ENCODE measurements at regions not wholly inside any gene's neighbourhood (a gene's known extent, or its start where the extent isn't known, plus 50 kb on each side); places are given as distances from the start of the nearest gene placed in this dataset.

DNA sequence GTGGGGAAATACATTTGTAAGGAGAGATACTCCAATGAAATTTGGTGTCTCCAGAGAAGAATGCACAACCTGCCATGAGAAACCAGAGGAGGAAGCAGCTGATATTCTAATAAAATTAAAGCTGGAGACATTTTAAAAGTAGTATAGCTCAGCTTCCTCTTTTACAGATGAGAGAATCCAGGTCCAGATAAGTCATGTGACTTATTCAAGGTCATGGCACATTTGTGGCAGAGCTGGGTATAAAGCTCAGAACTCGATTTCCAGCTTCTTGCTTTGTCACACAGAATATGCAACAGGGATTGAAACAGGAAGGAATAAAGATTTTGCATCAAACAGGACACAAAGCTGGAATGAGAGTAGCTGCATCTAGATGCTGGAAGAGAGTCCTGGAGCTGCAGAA lies 174.8 kb downstream of the EMP1 start:
- TF ChIP-seq, protein P1, sequence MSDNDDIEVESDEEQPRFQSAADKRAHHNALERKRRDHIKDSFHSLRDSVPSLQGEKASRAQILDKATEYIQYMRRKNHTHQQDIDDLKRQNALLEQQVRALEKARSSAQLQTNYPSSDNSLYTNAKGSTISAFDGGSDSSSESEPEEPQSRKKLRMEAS (IDR thresholded peaks at IDR 0.05), result no peak
- TF ChIP-seq CEBPB (IDR thresholded peaks at IDR 0.05; ENCODE audit: low read depth) (no peak), ZFX (IDR thresholded peaks at IDR 0.05) (no peak), EZH2phosphoT487 (IDR thresholded peaks at IDR 0.05; ENCODE audit: borderline replicate concordance) (no peak), RAD21 (IDR thresholded peaks at IDR 0.05; ENCODE audit: low read depth) (no peak), ELF1 (IDR thresholded peaks at IDR 0.05; ENCODE audit: borderline replicate concordance, low read depth) (no peak), FOSL1 (IDR thresholded peaks at IDR 0.05; ENCODE audit: low read depth) (no peak), JUND (IDR thresholded peaks at IDR 0.05) (no peak), SP1 (IDR thresholded peaks at IDR 0.05; ENCODE audit: low read depth) (no peak), TCF7L2 (IDR thresholded peaks at IDR 0.05; ENCODE audit: borderline replicate concordance, extremely low read depth, insufficient read depth, insufficient read length) (no peak), CBX3 (IDR thresholded peaks at IDR 0.05; ENCODE audit: low read depth) (no peak), SIN3A (IDR thresholded peaks at IDR 0.05; ENCODE audit: low read depth) (no peak), EGR1 (IDR thresholded peaks at IDR 0.05; ENCODE audit: low read depth) (no peak), YY1 (IDR thresholded peaks at IDR 0.05; ENCODE audit: extremely low read depth, insufficient replicate concordance, low read depth, low read length) (no peak), ZNF274 (IDR thresholded peaks at IDR 0.05; ENCODE audit: low read depth, low read length) (no peak), SRF (IDR thresholded peaks at IDR 0.05; ENCODE audit: low read depth) (no peak)
- TF ChIP-seq, protein P2, sequence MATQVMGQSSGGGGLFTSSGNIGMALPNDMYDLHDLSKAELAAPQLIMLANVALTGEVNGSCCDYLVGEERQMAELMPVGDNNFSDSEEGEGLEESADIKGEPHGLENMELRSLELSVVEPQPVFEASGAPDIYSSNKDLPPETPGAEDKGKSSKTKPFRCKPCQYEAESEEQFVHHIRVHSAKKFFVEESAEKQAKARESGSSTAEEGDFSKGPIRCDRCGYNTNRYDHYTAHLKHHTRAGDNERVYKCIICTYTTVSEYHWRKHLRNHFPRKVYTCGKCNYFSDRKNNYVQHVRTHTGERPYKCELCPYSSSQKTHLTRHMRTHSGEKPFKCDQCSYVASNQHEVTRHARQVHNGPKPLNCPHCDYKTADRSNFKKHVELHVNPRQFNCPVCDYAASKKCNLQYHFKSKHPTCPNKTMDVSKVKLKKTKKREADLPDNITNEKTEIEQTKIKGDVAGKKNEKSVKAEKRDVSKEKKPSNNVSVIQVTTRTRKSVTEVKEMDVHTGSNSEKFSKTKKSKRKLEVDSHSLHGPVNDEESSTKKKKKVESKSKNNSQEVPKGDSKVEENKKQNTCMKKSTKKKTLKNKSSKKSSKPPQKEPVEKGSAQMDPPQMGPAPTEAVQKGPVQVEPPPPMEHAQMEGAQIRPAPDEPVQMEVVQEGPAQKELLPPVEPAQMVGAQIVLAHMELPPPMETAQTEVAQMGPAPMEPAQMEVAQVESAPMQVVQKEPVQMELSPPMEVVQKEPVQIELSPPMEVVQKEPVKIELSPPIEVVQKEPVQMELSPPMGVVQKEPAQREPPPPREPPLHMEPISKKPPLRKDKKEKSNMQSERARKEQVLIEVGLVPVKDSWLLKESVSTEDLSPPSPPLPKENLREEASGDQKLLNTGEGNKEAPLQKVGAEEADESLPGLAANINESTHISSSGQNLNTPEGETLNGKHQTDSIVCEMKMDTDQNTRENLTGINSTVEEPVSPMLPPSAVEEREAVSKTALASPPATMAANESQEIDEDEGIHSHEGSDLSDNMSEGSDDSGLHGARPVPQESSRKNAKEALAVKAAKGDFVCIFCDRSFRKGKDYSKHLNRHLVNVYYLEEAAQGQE (IDR thresholded peaks at IDR 0.05; ENCODE audit: low read depth), result no peak
- TF ChIP-seq, protein P3, sequence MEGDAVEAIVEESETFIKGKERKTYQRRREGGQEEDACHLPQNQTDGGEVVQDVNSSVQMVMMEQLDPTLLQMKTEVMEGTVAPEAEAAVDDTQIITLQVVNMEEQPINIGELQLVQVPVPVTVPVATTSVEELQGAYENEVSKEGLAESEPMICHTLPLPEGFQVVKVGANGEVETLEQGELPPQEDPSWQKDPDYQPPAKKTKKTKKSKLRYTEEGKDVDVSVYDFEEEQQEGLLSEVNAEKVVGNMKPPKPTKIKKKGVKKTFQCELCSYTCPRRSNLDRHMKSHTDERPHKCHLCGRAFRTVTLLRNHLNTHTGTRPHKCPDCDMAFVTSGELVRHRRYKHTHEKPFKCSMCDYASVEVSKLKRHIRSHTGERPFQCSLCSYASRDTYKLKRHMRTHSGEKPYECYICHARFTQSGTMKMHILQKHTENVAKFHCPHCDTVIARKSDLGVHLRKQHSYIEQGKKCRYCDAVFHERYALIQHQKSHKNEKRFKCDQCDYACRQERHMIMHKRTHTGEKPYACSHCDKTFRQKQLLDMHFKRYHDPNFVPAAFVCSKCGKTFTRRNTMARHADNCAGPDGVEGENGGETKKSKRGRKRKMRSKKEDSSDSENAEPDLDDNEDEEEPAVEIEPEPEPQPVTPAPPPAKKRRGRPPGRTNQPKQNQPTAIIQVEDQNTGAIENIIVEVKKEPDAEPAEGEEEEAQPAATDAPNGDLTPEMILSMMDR (IDR thresholded peaks at IDR 0.05 in 2 of 3, conservative IDR thresholded peaks at IDR 0.05 in 1 of 3; ENCODE audit: borderline replicate concordance in 1 of 3, insufficient read depth in 1 of 3, low read depth in 2 of 3, low read length in 2 of 3), result no peak
- TF ChIP-seq, protein P4, sequence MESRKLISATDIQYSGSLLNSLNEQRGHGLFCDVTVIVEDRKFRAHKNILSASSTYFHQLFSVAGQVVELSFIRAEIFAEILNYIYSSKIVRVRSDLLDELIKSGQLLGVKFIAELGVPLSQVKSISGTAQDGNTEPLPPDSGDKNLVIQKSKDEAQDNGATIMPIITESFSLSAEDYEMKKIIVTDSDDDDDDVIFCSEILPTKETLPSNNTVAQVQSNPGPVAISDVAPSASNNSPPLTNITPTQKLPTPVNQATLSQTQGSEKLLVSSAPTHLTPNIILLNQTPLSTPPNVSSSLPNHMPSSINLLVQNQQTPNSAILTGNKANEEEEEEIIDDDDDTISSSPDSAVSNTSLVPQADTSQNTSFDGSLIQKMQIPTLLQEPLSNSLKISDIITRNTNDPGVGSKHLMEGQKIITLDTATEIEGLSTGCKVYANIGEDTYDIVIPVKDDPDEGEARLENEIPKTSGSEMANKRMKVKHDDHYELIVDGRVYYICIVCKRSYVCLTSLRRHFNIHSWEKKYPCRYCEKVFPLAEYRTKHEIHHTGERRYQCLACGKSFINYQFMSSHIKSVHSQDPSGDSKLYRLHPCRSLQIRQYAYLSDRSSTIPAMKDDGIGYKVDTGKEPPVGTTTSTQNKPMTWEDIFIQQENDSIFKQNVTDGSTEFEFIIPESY (IDR thresholded peaks at IDR 0.05; ENCODE audit: extremely low read depth, insufficient replicate concordance, low read length), result no peak
- TF ChIP-seq, protein P5, sequence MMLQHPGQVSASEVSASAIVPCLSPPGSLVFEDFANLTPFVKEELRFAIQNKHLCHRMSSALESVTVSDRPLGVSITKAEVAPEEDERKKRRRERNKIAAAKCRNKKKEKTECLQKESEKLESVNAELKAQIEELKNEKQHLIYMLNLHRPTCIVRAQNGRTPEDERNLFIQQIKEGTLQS (IDR thresholded peaks at IDR 0.05), result no peak
- no peaks in the 10 kb centered on the region for H3K9me2 ChIP-seq (ENCODE audit: insufficient read depth)
- H3K9ac ChIP-seq (ENCODE audit: low read length), result no peak overlapping the region
- no peaks in the 10 kb centered on the region for H3K27me3 ChIP-seq (ENCODE audit: insufficient read depth, low read length)
- intact Hi-C loops (cut with micrococcal nuclease), result no loop called here
- no peak overlapping the region for H2AFZ ChIP-seq (ENCODE audit: low read depth, low read length, poor library complexity, severe bottlenecking)
- no peak overlapping the region for H3K27ac ChIP-seq (ENCODE audit: low read depth, low read length)
- POLR2A ChIA-PET, result no interaction called here
- no peaks in the 10 kb centered on the region for H4K20me1 ChIP-seq (ENCODE audit: insufficient read depth)
- H3K36me3 ChIP-seq (ENCODE audit: control insufficient read depth in 1 of 2, insufficient read depth in 2 of 2, low read length in 2 of 2), result no peaks in the 10 kb centered on the region
- no peaks in the 10 kb centered on the region for H3K79me2 ChIP-seq (ENCODE audit: insufficient read depth, low read length)
- CTCF ChIA-PET, result interaction anchor here (1.0 to 3.7 kb wide), 2 partner anchors 9 to 11 kb away, joined by 3 to 28 read pairs; no protein-coding TSS in a partner anchor
- no peak overlapping the region for H3K4me3 ChIP-seq (replicated peaks in 1 of 2; ENCODE audit: low read depth in 1 of 2, low read length in 2 of 2)
- DNase-seq (ENCODE audit: low read depth, low spot score) (no peak), ATAC-seq (no peak)
- peaks cover under 1 to 8% of the 10 kb centered on the region in 2 experiments; a peak in 2 of 4 replicates for H3K4me1 ChIP-seq (ENCODE audit: control insufficient read depth in 1 of 2, insufficient read depth in 2 of 2, low read length in 2 of 2)
- RAD21 ChIA-PET (ENCODE audit: low non-redundant PET in 1 of 2, low total read pairs in 2 of 2, uncharacterized antibody in 2 of 2, unreplicated experiment in 2 of 2), result no interaction called here
- BruUV-seq (replicated peaks), result no TSS peak
- H3K9me3 ChIP-seq (ENCODE audit: control insufficient read depth in 1 of 2, insufficient read depth in 1 of 2, low read depth in 1 of 2, low read length in 2 of 2), result no peaks in the 10 kb centered on the region
- no peak overlapping the region for H3K4me2 ChIP-seq (ENCODE audit: low read length)

Measured in HCT116 (cell line).